ENCODE measurements at regions not wholly inside any gene's neighbourhood (a gene's known extent, or its start where the extent isn't known, plus 50 kb on each side); places are given as distances from the start of the nearest gene placed in this dataset.

GRCh38 chr11:134749040-134749839 is 337.2 kb upstream of the B3GAT1 start:
- TF ChIP-seq CTCF (IDR thresholded peaks at IDR 0.05) (no peak), POLR2A (IDR thresholded peaks at IDR 0.05) (no peak), POLR2AphosphoS5 (IDR thresholded peaks at IDR 0.05; ENCODE audit: insufficient read depth in 1 of 2, low read depth in 1 of 2) (no peak)
